GM18519 (cell line): ENCODE measurements at regions not wholly inside any gene's neighbourhood (a gene's known extent, or its start where the extent isn't known, plus 50 kb on each side); places are given as distances from the start of the nearest gene placed in this dataset.

Experiments used
- ATAC-seq: cut with Tn5 transposase; IDR thresholded peaks from one replicate; pipeline ENCODE4 v1.9.1; 2021; ENCODE audit warnings: mild to moderate bottlenecking, moderate library complexity; ENCODE audit not compliant: unreplicated experiment, low FRiP score

GRCh38 chr2:12318427-12319057 is 398.2 kb upstream of the TRIB2 start:
- no peak for ATAC-seq

GRCh38 chr2:12320027-12320734 is 396.6 kb upstream of the TRIB2 start:
- no peak for ATAC-seq

- no peak for ATAC-seq
Observed at GRCh38 chr2:12320991-12321641, 395.6 kb upstream of the TRIB2 start.

- no peak for ATAC-seq
Observed at GRCh38 chr2:12321886-12322285, 394.9 kb upstream of the TRIB2 start.

GRCh38 chr2:12325806-12326205 is 390.9 kb upstream of the TRIB2 start:
- ATAC-seq: no peak

GRCh38 chr2:12326449-12327190 is 390.1 kb upstream of the TRIB2 start:
- no peak for ATAC-seq

- no peak for ATAC-seq
Observed at GRCh38 chr2:12330916-12331315, 385.8 kb upstream of the TRIB2 start.

GRCh38 chr2:12331698-12332097 is 385.0 kb upstream of the TRIB2 start:
- ATAC-seq: no peak

- no peak for ATAC-seq
Observed at GRCh38 chr2:12333293-12333692, 383.4 kb upstream of the TRIB2 start.

GRCh38 chr2:12334412-12334966 is 382.2 kb upstream of the TRIB2 start:
- ATAC-seq: no peak

- no peak for ATAC-seq
Observed at GRCh38 chr2:12335131-12335530, 381.6 kb upstream of the TRIB2 start.

GRCh38 chr2:12335995-12336394 is 380.7 kb upstream of the TRIB2 start:
- no peak for ATAC-seq

GRCh38 chr2:12338946-12339697 is 377.6 kb upstream of the TRIB2 start:
- no peak for ATAC-seq

GRCh38 chr2:12340164-12340563 is 376.6 kb upstream of the TRIB2 start:
- ATAC-seq: no peak

GRCh38 chr2:12341215-12341614 is 375.5 kb upstream of the TRIB2 start:
- ATAC-seq: no peak

- no peak for ATAC-seq
Observed at GRCh38 chr2:12341920-12342319, 374.8 kb upstream of the TRIB2 start.

GRCh38 chr2:12343141-12343540 is 373.6 kb upstream of the TRIB2 start:
- ATAC-seq: no peak

GRCh38 chr2:12347066-12347493 is 369.7 kb upstream of the TRIB2 start:
- ATAC-seq: no peak

- no peak for ATAC-seq
Observed at GRCh38 chr2:12348216-12348615, 368.5 kb upstream of the TRIB2 start.

- ATAC-seq: no peak
Observed at GRCh38 chr2:12350821-12351220, 365.9 kb upstream of the TRIB2 start.
